ENCODE measurements at regions not wholly inside any gene's neighbourhood (a gene's known extent, or its start where the extent isn't known, plus 50 kb on each side); places are given as distances from the start of the nearest gene placed in this dataset.

GRCh38 chr2:129925381-129925780, 54.1 kb upstream of the RAB6C start:
- H3K27me3 ChIP-seq (ENCODE audit: control insufficient read depth in 2 of 2, insufficient read depth in 2 of 2, low read length in 2 of 2) = no peaks in the 10 kb centered on the region
- H3K27ac ChIP-seq (ENCODE audit: low read depth, low read length) = no peak overlapping the region
- no peak overlapping the region for H3K4me3 ChIP-seq (ENCODE audit: low read length)
- CTCF ChIA-PET = no interaction called here
- H3K9me3 ChIP-seq (ENCODE audit: control insufficient read depth in 2 of 3, low read length in 3 of 3) = peaks cover 0 to under 1% (median 0%) of the 10 kb centered on the region in 3 experiments
- H3K9me3 Mint-ChIP-seq = peaks cover 0 to 9% (median 2%) of the 10 kb centered on the region in 11 donors
- POLR2A ChIA-PET = no interaction called here
- H3K4me3 Mint-ChIP-seq = no peak overlapping the region
- no peaks in the 10 kb centered on the region for H3K4me1 ChIP-seq (ENCODE audit: control insufficient read depth in 2 of 2, insufficient read depth in 2 of 2, low read length in 2 of 2)
- intact Hi-C loops (cut with micrococcal nuclease) = no loop called here
- H3K36me3 Mint-ChIP-seq = no peaks in the 10 kb centered on the region
- peaks cover 33 to 46% (median 38%) of the 10 kb centered on the region in 5 donors for H3K27me3 Mint-ChIP-seq
- peaks cover 0 to 7% (median 6%) of the 10 kb centered on the region in 7 donors for H3K4me1 Mint-ChIP-seq
- DNase-seq = no peak
- no peaks in the 10 kb centered on the region for H3K36me3 ChIP-seq (ENCODE audit: control insufficient read depth in 2 of 3, insufficient read depth in 3 of 3, low read length in 3 of 3)
- H3K27ac Mint-ChIP-seq = no peak overlapping the region
- ATAC-seq = no peak

DNA sequence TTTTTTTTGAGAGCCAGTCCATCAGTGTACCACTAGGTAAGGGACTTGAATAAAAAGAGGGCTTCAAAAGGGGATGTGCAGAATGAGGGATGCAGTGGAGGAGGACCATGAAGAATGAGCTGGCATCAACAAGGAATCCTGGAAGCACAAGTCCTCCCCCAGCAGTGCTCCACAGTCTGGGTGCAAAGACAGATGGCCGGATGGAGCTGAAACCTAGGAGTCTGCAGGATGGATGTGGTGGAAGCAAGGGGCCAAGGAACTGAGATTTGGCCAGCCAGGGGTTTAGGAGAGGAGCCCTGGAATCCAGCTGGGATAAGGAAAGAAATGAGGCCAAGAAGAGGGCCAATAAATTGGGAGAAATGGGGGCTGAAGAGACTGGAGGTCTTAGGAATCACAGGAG, 51.8 kb upstream of the RAB6C start:
- H3K36me3 ChIP-seq (ENCODE audit: control insufficient read depth in 2 of 3, insufficient read depth in 3 of 3, low read length in 3 of 3) = no peaks in the 10 kb centered on the region
- intact Hi-C loops (cut with micrococcal nuclease) = no loop called here
- no peak for DNase-seq
- H3K4me1 ChIP-seq (ENCODE audit: control insufficient read depth in 2 of 2, insufficient read depth in 2 of 2, low read length in 2 of 2) = no peaks in the 10 kb centered on the region
- ATAC-seq = no peak
- Mint-ChIP-seq H3K27me3 (peaks cover 21 to 34% (median 30%) of the 10 kb centered on the region in 5 donors), H3K4me1 (peaks cover 0 to 7% (median 6%) of the 10 kb centered on the region in 7 donors), H3K36me3 (no peaks in the 10 kb centered on the region), H3K27ac (no peak overlapping the region), H3K4me3 (no peak overlapping the region), H3K9me3 (no peaks in the 10 kb centered on the region)
- ChIA-PET POLR2A (no interaction called here), CTCF (no interaction called here)
- H3K9me3 ChIP-seq (ENCODE audit: control insufficient read depth in 2 of 3, low read length in 3 of 3) = no peaks in the 10 kb centered on the region
- H3K27ac ChIP-seq (ENCODE audit: low read depth, low read length) = no peak overlapping the region
- H3K27me3 ChIP-seq (ENCODE audit: control insufficient read depth in 2 of 2, insufficient read depth in 2 of 2, low read length in 2 of 2) = no peaks in the 10 kb centered on the region
- H3K4me3 ChIP-seq (ENCODE audit: low read length) = no peak overlapping the region

DNA sequence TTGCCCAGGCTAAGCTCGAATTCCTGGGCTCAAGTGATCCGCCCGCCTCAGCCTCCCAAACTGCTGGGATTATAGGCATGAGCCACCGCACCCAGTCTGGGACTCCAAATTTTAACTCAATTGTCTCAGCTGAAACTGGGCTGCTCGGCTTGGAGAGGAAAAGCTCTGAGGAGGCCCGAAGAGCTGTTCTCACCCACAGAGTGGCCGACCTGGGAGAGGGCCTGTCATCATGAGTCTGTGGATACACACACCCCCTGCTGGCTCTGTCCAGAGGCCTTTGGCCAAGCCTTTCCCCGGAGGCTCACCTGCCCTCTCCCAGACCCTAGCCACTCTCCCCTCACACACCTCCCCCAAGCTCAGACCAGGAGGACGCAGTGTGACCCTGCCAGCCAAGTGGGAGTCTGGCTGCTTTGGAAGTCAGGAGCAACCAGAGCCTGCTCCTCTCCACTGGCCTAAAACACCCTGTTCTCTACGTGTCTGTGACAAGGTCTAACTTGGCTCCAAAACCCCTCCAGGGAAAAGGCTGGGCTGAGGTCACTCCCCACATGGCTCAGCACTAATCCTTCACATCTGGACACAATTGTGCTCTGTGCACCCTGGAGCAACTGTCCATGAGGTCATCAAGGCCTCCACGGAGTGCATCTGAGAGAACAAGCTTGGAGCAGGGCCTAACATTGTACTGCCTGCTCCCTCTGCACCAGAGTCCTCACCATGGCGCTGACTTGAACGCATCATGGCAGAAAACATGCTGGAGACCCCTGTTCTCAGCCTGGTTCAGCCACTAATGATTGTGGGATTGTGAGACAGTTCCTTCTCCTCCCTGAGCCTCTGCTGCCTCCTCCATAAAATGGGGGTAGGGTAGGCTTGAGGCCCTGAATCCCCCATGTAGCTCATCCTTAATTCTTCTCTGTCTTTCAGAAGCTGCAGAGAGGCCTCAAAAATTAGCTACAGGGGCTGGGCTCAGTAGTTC, 49.9 kb upstream of the RAB6C start:
- H3K9me3 ChIP-seq (ENCODE audit: control insufficient read depth in 2 of 3, low read length in 3 of 3) = no peaks in the 10 kb centered on the region
- H3K4me1 ChIP-seq (ENCODE audit: control insufficient read depth in 2 of 2, insufficient read depth in 2 of 2, low read length in 2 of 2) = no peaks in the 10 kb centered on the region
- Mint-ChIP-seq H3K36me3 (no peaks in the 10 kb centered on the region), H3K4me1 (peaks cover 0 to 2% (median 0%) of the 10 kb centered on the region in 7 donors), H3K27me3 (peaks cover 22 to 37% (median 32%) of the 10 kb centered on the region in 5 donors), H3K4me3 (no peak overlapping the region), H3K9me3 (no peaks in the 10 kb centered on the region), H3K27ac (no peak overlapping the region)
- no peaks in the 10 kb centered on the region for H3K27me3 ChIP-seq (ENCODE audit: control insufficient read depth in 2 of 2, insufficient read depth in 2 of 2, low read length in 2 of 2)
- H3K36me3 ChIP-seq (ENCODE audit: control insufficient read depth in 2 of 3, insufficient read depth in 3 of 3, low read length in 3 of 3) = no peaks in the 10 kb centered on the region
- CTCF ChIA-PET = no interaction called here
- no peak for ATAC-seq
- no peak overlapping the region for H3K4me3 ChIP-seq (ENCODE audit: low read length)
- POLR2A ChIA-PET = no interaction called here
- no peak for DNase-seq
- no peak overlapping the region for H3K27ac ChIP-seq (ENCODE audit: low read depth, low read length)
- intact Hi-C loops (cut with micrococcal nuclease) = no loop called here

All from naive thymus-derived CD4-positive, alpha-beta T cell (primary cell).